CD4-positive, CD25-positive, alpha-beta regulatory T cell (primary cell): ENCODE measurements at regions not wholly inside any gene's neighbourhood (a gene's known extent, or its start where the extent isn't known, plus 50 kb on each side); places are given as distances from the start of the nearest gene placed in this dataset.
A peak's percentile ranks its signal among the peaks of the same experiment; 100 is the strongest.

Experiments used
- ATAC-seq, 2 donors: fragments of 150-1000 bp; cut with Tn5 transposase; one replicate each; pipeline ENCODE4 v1.10.0; 2021; ENCODE audit warnings: low read depth in 2 of 2, moderate number of reproducible peaks in 2 of 2, moderate library complexity in 1 of 2
- DNase-seq, 3 donors: peaks; one replicate each; pipeline versions ENCODE4 v3.0.0 to v3.0.0-alpha.2; 2012 to 2022; ENCODE audit warnings: mixed read lengths in 1 of 3
- H3K27ac ChIP-seq: one replicate; pipeline ENCODE4 v1.7.0; 2013; ENCODE audit warnings: mild to moderate bottlenecking, low read length; ENCODE audit not compliant: insufficient read depth, poor library complexity, severe bottlenecking
- H3K27me3 ChIP-seq: one replicate; pipeline ENCODE4 v1.7.0; 2013; ENCODE audit warnings: low read length; ENCODE audit not compliant: control insufficient read depth, insufficient read depth
- H3K36me3 ChIP-seq: one replicate; pipeline ENCODE4 v1.7.0; 2013; ENCODE audit warnings: mild to moderate bottlenecking, low read length, moderate library complexity; ENCODE audit not compliant: control insufficient read depth, insufficient read depth
- H3K4me1 ChIP-seq: 2 replicates; pipeline ENCODE4 v1.7.0; 2013; ENCODE audit warnings: mild to moderate bottlenecking, low read length; ENCODE audit not compliant: insufficient read depth, control insufficient read depth, poor library complexity, severe bottlenecking
- H3K4me3 ChIP-seq: one replicate; pipeline ENCODE4 v1.7.0; 2013; ENCODE audit warnings: low read depth, mild to moderate bottlenecking, low read length, moderate library complexity
- H3K9me3 ChIP-seq, 2 experiments: 1 replicate in 1 of 2; 2 replicates in 1 of 2; pipeline ENCODE4 v1.7.0; 2013; ENCODE audit warnings: low read length in 2 of 2, mild to moderate bottlenecking in 1 of 2, moderate library complexity in 1 of 2; ENCODE audit not compliant: control insufficient read depth in 2 of 2
- H3K27ac Mint-ChIP-seq, 3 donors: one replicate each; pipeline ENCODE4 v1.8.0; 2020 to 2022; ENCODE audit warnings: mild to moderate bottlenecking in 3 of 3, mixed read lengths in 3 of 3, moderate library complexity in 2 of 3
- H3K27me3 Mint-ChIP-seq: one replicate; pipeline ENCODE4 v1.8.0; 2022; ENCODE audit warnings: mild to moderate bottlenecking, mixed read lengths
- H3K36me3 Mint-ChIP-seq: one replicate; pipeline ENCODE4 v1.8.0; 2020; ENCODE audit warnings: mixed read lengths
- H3K4me1 Mint-ChIP-seq, 4 donors: one replicate each; pipeline ENCODE4 v1.8.0; 2020 to 2022; ENCODE audit warnings: mixed read lengths in 4 of 4, mild to moderate bottlenecking in 1 of 4
- H3K4me3 Mint-ChIP-seq, 4 donors: one replicate each; pipeline ENCODE4 v1.8.0; 2020 to 2022; ENCODE audit warnings: mild to moderate bottlenecking in 4 of 4, mixed read lengths in 4 of 4, moderate library complexity in 3 of 4
- H3K9me3 Mint-ChIP-seq, 7 donors: one replicate each; pipeline ENCODE4 v1.8.0; 2020 to 2022; ENCODE audit warnings: mixed read lengths in 7 of 7, mild to moderate bottlenecking in 3 of 7, moderate library complexity in 2 of 7

DNA sequence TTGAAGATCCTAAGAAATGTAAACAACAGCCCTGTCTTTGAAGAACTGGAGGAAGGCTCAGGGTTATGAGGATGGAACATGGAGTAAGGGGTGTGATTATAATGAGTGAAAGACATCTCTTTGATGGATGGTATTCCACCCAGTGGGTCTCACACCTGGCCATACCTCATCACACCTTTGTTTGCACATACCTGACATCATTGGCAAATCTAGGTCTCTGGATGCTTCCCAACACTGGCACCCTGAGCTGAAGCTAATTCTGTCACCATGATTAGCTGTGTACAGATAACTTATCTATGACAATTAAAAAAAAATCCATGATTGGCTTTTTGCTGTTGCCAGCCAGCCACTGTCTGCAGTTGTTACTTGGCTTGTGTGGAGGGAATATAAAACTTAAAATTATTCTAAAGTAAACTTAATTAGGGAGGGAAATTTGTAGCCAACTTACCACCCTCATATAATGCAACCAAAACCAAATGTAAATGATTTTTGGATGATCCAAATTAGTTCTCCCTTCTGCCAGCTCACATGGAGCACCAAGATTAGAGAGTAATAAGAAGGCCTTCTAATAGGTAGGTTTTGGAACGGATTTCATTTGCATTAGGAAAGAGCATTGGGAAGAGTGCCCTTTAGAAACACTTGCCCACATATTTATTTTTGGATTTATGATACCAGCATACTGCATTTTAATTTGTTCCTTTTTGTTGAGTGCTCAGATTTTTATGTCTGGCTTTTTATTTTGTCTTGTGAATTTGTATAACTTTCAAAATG, 249.5 kb downstream of the SOX4 start:
- Mint-ChIP-seq H3K27me3 (no peaks in the 10 kb centered on the region), H3K27ac (no peak overlapping the region), H3K4me1 (no peaks in the 10 kb centered on the region), H3K4me3 (no peak overlapping the region), H3K9me3 (peaks cover 0 to 3% (median 0%) of the 10 kb centered on the region in 7 donors), H3K36me3 (no peaks in the 10 kb centered on the region)
- Histone ChIP-seq H3K27me3 (no peaks in the 10 kb centered on the region), H3K27ac (no peak overlapping the region), H3K4me3 (no peak overlapping the region), H3K4me1 (no peaks in the 10 kb centered on the region), H3K36me3 (no peaks in the 10 kb centered on the region), H3K9me3 (no peaks in the 10 kb centered on the region)
- no peak for ATAC-seq
- DNase-seq = no peak

DNA sequence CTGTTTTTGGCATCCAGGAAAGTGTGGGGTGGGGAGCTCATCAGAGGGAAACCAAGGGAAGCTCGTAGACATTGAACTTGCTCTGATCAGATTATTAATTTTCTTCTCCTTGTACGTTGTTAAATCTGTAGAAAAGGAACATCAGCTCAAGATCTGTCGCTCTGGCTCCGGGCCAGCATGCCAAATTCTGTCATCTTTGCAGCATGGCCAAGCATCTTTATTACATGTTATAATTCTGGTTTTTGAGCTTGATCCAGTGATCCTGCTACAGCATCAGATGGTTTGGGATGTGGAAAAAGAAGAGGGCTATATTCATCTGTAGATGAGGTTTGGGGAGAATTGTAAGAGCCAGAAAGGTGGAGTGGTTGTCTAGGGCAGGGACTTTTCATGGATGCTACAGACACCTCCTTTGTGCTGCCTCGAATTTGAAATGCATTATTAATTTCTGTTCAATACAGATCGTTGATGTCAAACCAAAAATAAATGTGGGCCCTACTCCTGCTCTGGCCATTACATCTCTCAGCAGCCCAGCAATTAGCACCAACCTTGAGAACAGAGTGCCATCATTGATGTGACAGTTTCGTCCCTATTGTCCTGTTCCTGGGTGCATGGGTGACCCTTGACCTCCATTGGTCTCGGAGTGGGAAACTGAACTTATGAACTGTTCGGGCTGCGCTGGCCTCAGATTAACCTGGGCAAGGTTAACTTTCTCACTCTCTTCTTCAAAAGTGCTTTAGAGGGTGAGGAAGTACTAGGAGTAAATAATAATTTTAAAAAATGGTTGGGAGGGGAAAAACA, 250.8 kb downstream of the SOX4 start:
- H3K9me3 ChIP-seq = no peaks in the 10 kb centered on the region
- DNase-seq (no peak), ATAC-seq (no peak)
- Mint-ChIP-seq H3K27me3 (peaks cover 5% of the 10 kb centered on the region), H3K9me3 (peaks cover 0 to 4% (median 0%) of the 10 kb centered on the region in 7 donors), H3K4me3 (no peak overlapping the region), H3K4me1 (no peaks in the 10 kb centered on the region), H3K36me3 (no peaks in the 10 kb centered on the region), H3K27ac (no peak overlapping the region)
- H3K27me3 ChIP-seq = no peaks in the 10 kb centered on the region
- H3K4me3 ChIP-seq = no peak overlapping the region
- no peaks in the 10 kb centered on the region for H3K4me1 ChIP-seq
- no peaks in the 10 kb centered on the region for H3K36me3 ChIP-seq
- H3K27ac ChIP-seq = no peak overlapping the region

DNA sequence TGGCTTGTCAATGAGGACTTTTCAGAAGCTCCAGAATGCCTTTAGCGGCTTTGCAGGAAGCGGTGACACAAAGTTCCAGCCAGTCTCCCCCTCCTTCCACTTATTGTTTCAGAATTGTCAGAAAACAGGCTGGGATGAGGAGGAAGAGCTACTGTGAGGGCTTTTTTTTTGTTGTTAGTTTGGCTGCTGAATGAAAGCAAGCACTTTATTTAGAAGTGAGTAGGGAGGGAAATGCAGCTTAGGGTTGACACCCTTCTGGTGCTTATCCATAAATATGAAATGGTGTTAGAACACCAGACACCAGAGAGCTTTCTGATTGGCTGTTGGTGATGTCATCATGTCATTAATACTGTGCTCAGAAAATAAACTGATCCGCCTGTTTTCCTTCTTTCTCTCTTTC, 251.5 kb downstream of the SOX4 start:
- peaks cover 8% of the 10 kb centered on the region for H3K27me3 Mint-ChIP-seq

DNA sequence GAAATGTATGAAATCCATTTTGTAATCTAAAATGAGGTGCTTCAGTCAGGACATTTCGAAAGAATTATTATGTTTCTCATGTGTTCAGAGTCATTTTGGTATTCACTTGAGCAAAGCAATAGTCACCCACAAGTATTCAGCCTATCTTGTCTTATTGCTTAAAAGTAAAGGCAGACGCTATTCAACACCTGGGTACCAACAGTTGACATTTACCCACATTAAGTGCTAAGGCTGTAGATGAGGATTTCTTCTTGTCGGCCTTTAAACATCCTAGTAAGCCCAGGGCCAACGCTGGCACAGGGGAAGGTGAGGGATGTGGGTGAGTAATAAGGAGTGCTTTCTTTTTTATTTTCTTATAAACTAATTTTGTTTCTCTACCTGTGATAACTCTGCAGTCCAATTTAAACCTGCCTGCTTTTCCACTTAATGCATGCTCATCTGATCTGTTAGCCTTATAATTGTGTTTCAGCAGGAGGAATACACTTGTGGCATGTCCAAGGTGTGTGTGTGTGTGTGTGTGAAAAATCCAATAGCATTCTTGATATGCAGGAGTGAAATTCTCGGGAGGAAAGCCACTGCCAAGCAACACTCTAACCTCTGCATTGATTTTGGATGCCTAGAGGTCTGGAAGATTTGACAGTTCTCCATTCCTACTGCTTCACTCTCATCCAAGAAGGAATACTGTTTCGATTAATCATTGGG, 252.0 kb downstream of the SOX4 start:
- Mint-ChIP-seq H3K4me3 (no peak overlapping the region), H3K4me1 (peaks cover 0 to 5% (median 0%) of the 10 kb centered on the region in 4 donors), H3K27me3 (peaks cover 8% of the 10 kb centered on the region), H3K27ac (no peak overlapping the region), H3K36me3 (no peaks in the 10 kb centered on the region), H3K9me3 (peaks cover 0 to 5% (median 0%) of the 10 kb centered on the region in 7 donors)
- no peak overlapping the region for H3K4me3 ChIP-seq
- no peaks in the 10 kb centered on the region for H3K27me3 ChIP-seq
- H3K36me3 ChIP-seq = no peaks in the 10 kb centered on the region
- no peak overlapping the region for H3K27ac ChIP-seq
- H3K9me3 ChIP-seq = no peaks in the 10 kb centered on the region
- no peak for ATAC-seq
- no peak for DNase-seq
- H3K4me1 ChIP-seq = no peaks in the 10 kb centered on the region

More for the DNA sequence above, 251.5 kb downstream of the SOX4 start:
- H3K36me3 ChIP-seq = no peaks in the 10 kb centered on the region
- ATAC-seq (no peak), DNase-seq (no peak)
- H3K9me3 ChIP-seq = no peaks in the 10 kb centered on the region
- H3K4me3 ChIP-seq = no peak overlapping the region
- Mint-ChIP-seq H3K27ac (no peak overlapping the region), H3K4me3 (no peak overlapping the region), H3K36me3 (no peaks in the 10 kb centered on the region), H3K9me3 (peaks cover 0 to 4% (median 0%) of the 10 kb centered on the region in 7 donors), H3K4me1 (peaks cover 0 to 5% (median 0%) of the 10 kb centered on the region in 4 donors)
- no peaks in the 10 kb centered on the region for H3K4me1 ChIP-seq
- H3K27ac ChIP-seq = no peak overlapping the region
- no peaks in the 10 kb centered on the region for H3K27me3 ChIP-seq

DNA sequence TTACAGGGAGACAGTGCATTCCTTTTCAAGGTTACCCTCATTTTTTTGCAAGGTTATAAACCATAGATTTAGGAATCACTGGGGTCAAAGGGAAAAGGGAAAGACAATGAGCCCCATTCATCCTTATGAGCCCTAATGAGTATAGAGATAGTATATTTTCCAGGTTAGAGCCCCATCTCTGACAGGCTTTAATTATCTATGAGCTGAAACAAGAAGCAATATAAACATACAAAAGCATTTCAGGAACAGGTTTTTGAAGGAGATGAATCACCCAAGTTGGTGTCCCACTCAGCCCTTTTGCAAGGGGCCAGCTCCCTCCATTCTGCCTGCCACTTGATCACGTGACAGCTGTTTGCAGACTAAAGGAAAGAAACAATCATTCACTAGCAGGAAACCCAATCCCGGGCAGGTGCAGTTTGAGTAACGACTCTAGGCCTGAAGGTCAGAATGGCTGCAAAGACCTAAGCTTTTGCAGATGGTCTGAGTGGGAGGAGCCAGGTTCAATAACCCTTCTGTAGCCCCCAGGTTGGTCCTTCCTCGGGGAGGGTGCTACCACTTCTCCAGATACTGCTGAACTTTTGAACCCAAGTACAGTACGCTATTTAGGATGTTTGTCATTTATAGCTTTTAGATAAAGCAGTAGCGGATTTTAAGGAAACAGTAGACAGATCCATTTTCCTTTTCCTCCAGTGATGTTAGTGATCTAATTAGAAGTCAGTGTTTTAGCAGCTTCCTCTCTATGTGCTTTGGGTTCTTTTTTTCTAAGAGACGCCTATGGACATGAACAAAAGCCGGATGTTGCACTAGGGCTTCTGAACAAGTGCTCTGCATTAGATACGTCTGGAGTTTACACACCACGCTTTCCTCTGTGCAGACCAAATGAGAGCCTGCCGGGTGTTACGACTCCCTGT, 253.2 kb downstream of the SOX4 start:
- no peak overlapping the region for H3K27ac Mint-ChIP-seq
- H3K9me3 Mint-ChIP-seq = peaks cover 0 to 6% (median 0%) of the 10 kb centered on the region in 7 donors
- Histone ChIP-seq H3K9me3 (no peaks in the 10 kb centered on the region), H3K36me3 (no peaks in the 10 kb centered on the region), H3K4me1 (no peaks in the 10 kb centered on the region), H3K27ac (no peak overlapping the region), H3K27me3 (no peaks in the 10 kb centered on the region), H3K4me3 (no peak overlapping the region)
- DNase-seq (peak in 1 of 3 donors; percentile 20), ATAC-seq (no peak)
- H3K4me3 Mint-ChIP-seq = no peak overlapping the region
- H3K4me1 Mint-ChIP-seq = peaks cover 0 to 5% (median 0%) of the 10 kb centered on the region in 4 donors
- H3K36me3 Mint-ChIP-seq = no peaks in the 10 kb centered on the region
- peaks cover 8% of the 10 kb centered on the region for H3K27me3 Mint-ChIP-seq

DNA sequence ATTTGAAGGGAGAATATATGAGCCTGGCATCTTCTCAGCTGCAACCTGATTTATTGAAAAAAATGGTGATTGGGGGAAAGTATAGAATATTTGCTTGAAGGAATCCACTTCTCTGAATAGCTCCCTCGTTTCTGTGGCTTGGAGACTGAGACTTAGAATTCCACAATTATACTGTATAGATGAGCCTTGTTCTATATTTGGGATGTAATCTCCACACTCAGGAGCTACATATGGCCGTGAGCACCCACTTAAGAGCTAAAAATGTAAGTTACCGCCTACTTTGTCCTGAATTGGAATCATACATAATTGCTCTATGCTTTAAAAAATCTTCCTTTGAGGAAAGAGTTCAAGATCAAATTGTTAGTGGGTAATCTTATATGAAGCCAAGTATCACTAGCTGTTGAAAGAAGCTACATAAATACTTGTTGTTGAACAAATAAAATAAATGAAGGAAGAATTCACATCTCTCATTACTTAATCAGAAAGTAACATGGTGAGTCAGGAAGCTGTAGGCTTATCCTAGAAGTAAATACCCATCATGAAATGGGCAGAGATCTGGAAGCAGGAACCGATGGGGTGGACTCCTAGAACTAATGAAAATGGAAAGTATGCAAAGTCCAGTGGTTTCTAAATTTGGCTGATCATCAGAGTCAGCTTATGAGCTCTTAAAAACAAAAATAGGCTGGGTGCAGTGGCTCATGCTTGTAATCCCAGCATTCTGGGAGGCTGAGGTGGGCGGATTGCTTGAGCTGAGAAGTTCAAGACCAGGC, 254.3 kb downstream of the SOX4 start:
- no peak for ATAC-seq
- Histone ChIP-seq H3K4me1 (no peaks in the 10 kb centered on the region), H3K36me3 (no peaks in the 10 kb centered on the region), H3K27ac (no peak overlapping the region), H3K27me3 (no peaks in the 10 kb centered on the region), H3K9me3 (no peaks in the 10 kb centered on the region), H3K4me3 (no peak overlapping the region)
- DNase-seq = no peak
- Mint-ChIP-seq H3K4me3 (no peak overlapping the region), H3K27me3 (peaks cover 8% of the 10 kb centered on the region), H3K36me3 (no peaks in the 10 kb centered on the region), H3K27ac (no peak overlapping the region), H3K9me3 (peaks cover 0 to 6% (median 0%) of the 10 kb centered on the region in 7 donors), H3K4me1 (peaks cover 0 to 5% (median 0%) of the 10 kb centered on the region in 4 donors)
